T-cell (primary cell): ENCODE measurements at regions not wholly inside any gene's neighbourhood (a gene's known extent, or its start where the extent isn't known, plus 50 kb on each side); places are given as distances from the start of the nearest gene placed in this dataset.

ENCODE experiments used
- ATAC-seq, 4 experiments: fragments of 200-7000 bp in 3 of 4; fragments of 150-1000 bp in 1 of 4; cut with Tn5 transposase; replicated peaks in 1 of 4; 1 replicate in 3 of 4; 2 replicates in 1 of 4; pipeline ENCODE4 v1.10.0; 2021; ENCODE audit warnings: moderate library complexity in 3 of 4, mild to moderate bottlenecking in 2 of 4, moderate number of reproducible peaks in 1 of 4
- CTCF ChIA-PET, 2 donors: fragments of 300-600 bp; sonication (Branson Sonifier 250); formaldehyde crosslinking; loops; one replicate each; lab custom pipeline; 2022; ENCODE audit warnings: antibody characterized with exemption in 2 of 2; lab: Charles Lee
- POLR2A ChIA-PET, 2 donors: fragments of 300-600 bp; sonication (Branson Sonifier 250); formaldehyde crosslinking; loops; one replicate each; lab custom pipeline; 2022; ENCODE audit warnings: antibody characterized with exemption in 2 of 2; lab: Charles Lee
- DNase-seq, 35 experiments: peaks; one replicate each; pipeline versions ENCODE4 v3.0.0 to v3.0.0-alpha.2; 2013 to 2023
- H3K27ac ChIP-seq: one replicate; pipeline ENCODE4 v1.5.1; 2013; ENCODE audit warnings: low read length
- H3K27me3 ChIP-seq, 2 experiments: replicated peaks in 1 of 2; 1 replicate in 1 of 2; 2 replicates in 1 of 2; pipeline versions ENCODE4 v1.6.1 to v1.7.0; 2013; ENCODE audit warnings: low read length in 1 of 2, mixed read lengths in 1 of 2; ENCODE audit not compliant: control insufficient read depth in 2 of 2, insufficient read depth in 2 of 2; ENCODE audit errors: extremely low read depth in 1 of 2
- H3K36me3 ChIP-seq, 2 donors: 1 replicate in 1 of 2; 2 replicates in 1 of 2; pipeline versions ENCODE4 v1.6.1 to v1.7.0; 2013; ENCODE audit warnings: low read length in 1 of 2; ENCODE audit not compliant: control insufficient read depth in 2 of 2, insufficient read depth in 1 of 2; ENCODE audit errors: extremely low read depth in 1 of 2
- H3K4me1 ChIP-seq, 2 experiments: 1 replicate in 1 of 2; 2 replicates in 1 of 2; pipeline versions ENCODE4 v1.6.1 to v1.7.0; 2013; ENCODE audit warnings: low read length in 2 of 2, mixed read lengths in 1 of 2; ENCODE audit not compliant: insufficient read depth in 2 of 2, control insufficient read depth in 1 of 2; ENCODE audit errors: extremely low read depth in 1 of 2
- H3K4me3 ChIP-seq, 2 donors: 1 replicate in 1 of 2; 2 replicates in 1 of 2; pipeline versions ENCODE4 v1.5.1 to v1.7.0; 2013; ENCODE audit warnings: mild to moderate bottlenecking in 2 of 2, low read length in 1 of 2, moderate library complexity in 1 of 2; ENCODE audit not compliant: control insufficient read depth in 1 of 2; ENCODE audit errors: extremely low read depth in 1 of 2
- H3K9me3 ChIP-seq: 2 replicates; pipeline ENCODE4 v1.7.0; 2013
- H3K27ac Mint-ChIP-seq, 2 donors: one replicate each; pipeline ENCODE4 v1.8.0; 2020 to 2021; ENCODE audit warnings: mild to moderate bottlenecking in 2 of 2, mixed read lengths in 2 of 2
- H3K27me3 Mint-ChIP-seq, 2 donors: one replicate each; pipeline ENCODE4 v1.8.0; 2021 to 2022; ENCODE audit warnings: mixed read lengths in 2 of 2
- H3K36me3 Mint-ChIP-seq: one replicate; pipeline ENCODE4 v1.8.0; 2021; ENCODE audit warnings: mixed read lengths
- H3K4me1 Mint-ChIP-seq, 3 donors: one replicate each; pipeline ENCODE4 v1.8.0; 2020 to 2022; ENCODE audit warnings: mixed read lengths in 3 of 3, mild to moderate bottlenecking in 1 of 3
- H3K4me3 Mint-ChIP-seq, 3 donors: one replicate each; pipeline ENCODE4 v1.8.0; 2020 to 2022; ENCODE audit warnings: mild to moderate bottlenecking in 3 of 3, mixed read lengths in 3 of 3, moderate library complexity in 3 of 3
- H3K9me3 Mint-ChIP-seq, 3 donors: one replicate each; pipeline ENCODE4 v1.8.0; 2020 to 2022; ENCODE audit warnings: mixed read lengths in 3 of 3
- WGBS: methylation state at CpG from one replicate; pipeline ENCODE4 v1.1.5; 2013; ENCODE audit warnings: missing lambda C conversion rate; ENCODE audit not compliant: insufficient coverage; 5-methylcytosine and 5-hydroxymethylcytosine counted together

GRCh38 chr3:10570196-10570946 is 65.0 kb upstream of the ATP2B2 start:
- H3K9me3 ChIP-seq = no peaks in the 10 kb centered on the region
- DNase-seq (no peak), ATAC-seq (no peak)
- no peak overlapping the region for H3K27ac Mint-ChIP-seq
- 89% methylated on average over 6 of the region's 11 CpGs for WGBS
- no peak overlapping the region for H3K4me3 Mint-ChIP-seq
- no peaks in the 10 kb centered on the region for H3K36me3 Mint-ChIP-seq
- no peak overlapping the region for H3K27ac ChIP-seq
- H3K4me1 ChIP-seq = no peaks in the 10 kb centered on the region
- no peaks in the 10 kb centered on the region for H3K9me3 Mint-ChIP-seq
- no peaks in the 10 kb centered on the region for H3K4me1 Mint-ChIP-seq
- no peak overlapping the region for H3K4me3 ChIP-seq
- CTCF ChIA-PET = no interaction called here
- H3K27me3 Mint-ChIP-seq = peaks cover 7 to 9% of the 10 kb centered on the region in 2 donors
- POLR2A ChIA-PET = interaction anchor here in 1 of 2 donors (0.6 kb wide), 1 partner anchor 223 kb away, joined by 3 read pairs; no protein-coding TSS in a partner anchor
- peaks cover 0 to 19% of the 10 kb centered on the region in 2 experiments for H3K27me3 ChIP-seq
- no peaks in the 10 kb centered on the region for H3K36me3 ChIP-seq

- no peak for DNase-seq
- no peaks in the 10 kb centered on the region for H3K4me1 ChIP-seq
- Mint-ChIP-seq H3K27ac (no peak overlapping the region), H3K36me3 (no peaks in the 10 kb centered on the region), H3K9me3 (no peaks in the 10 kb centered on the region), H3K4me1 (no peaks in the 10 kb centered on the region), H3K4me3 (no peak overlapping the region), H3K27me3 (peaks cover 0 to 3% of the 10 kb centered on the region in 2 donors)
- no peak for ATAC-seq
- no peak overlapping the region for H3K4me3 ChIP-seq
- POLR2A ChIA-PET = no interaction called here
- no peaks in the 10 kb centered on the region for H3K9me3 ChIP-seq
- H3K27me3 ChIP-seq = peaks cover 0 to 11% of the 10 kb centered on the region in 2 experiments
- WGBS = 52% methylated on average over 3 of the region's 6 CpGs
- CTCF ChIA-PET = no interaction called here
- H3K36me3 ChIP-seq = no peaks in the 10 kb centered on the region
- H3K27ac ChIP-seq = no peak overlapping the region
These were observed 68.8 kb upstream of the ATP2B2 start for GRCh38 chr3:10574101-10574620.

- Mint-ChIP-seq H3K4me1 (no peaks in the 10 kb centered on the region), H3K36me3 (no peaks in the 10 kb centered on the region), H3K9me3 (no peaks in the 10 kb centered on the region), H3K4me3 (no peak overlapping the region), H3K27me3 (peaks cover 0 to 3% of the 10 kb centered on the region in 2 donors), H3K27ac (no peak overlapping the region)
- no peak overlapping the region for H3K27ac ChIP-seq
- H3K36me3 ChIP-seq = no peaks in the 10 kb centered on the region
- CTCF ChIA-PET = no interaction called here
- no peak overlapping the region for H3K4me3 ChIP-seq
- H3K9me3 ChIP-seq = no peaks in the 10 kb centered on the region
- no peak for ATAC-seq
- peaks cover 0 to 15% of the 10 kb centered on the region in 2 experiments for H3K27me3 ChIP-seq
- 88% methylated on average over 5 of the region's 5 CpGs for WGBS
- POLR2A ChIA-PET = interaction anchor here in 1 of 2 donors (0.8 kb wide), 1 partner anchor 24 kb away, joined by 3 read pairs; no protein-coding TSS in a partner anchor
- H3K4me1 ChIP-seq = no peaks in the 10 kb centered on the region
- no peak for DNase-seq
These were observed 70.3 kb upstream of the ATP2B2 start for GRCh38 chr3:10575601-10576160.

GRCh38 chr3:10577486-10577885 is 72.1 kb upstream of the ATP2B2 start:
- no peak for ATAC-seq

GRCh38 chr3:10580426-10580825 is 75.0 kb upstream of the ATP2B2 start:
- POLR2A ChIA-PET = no interaction called here
- WGBS = 60% methylated on average over 5 of the region's 8 CpGs
- no peaks in the 10 kb centered on the region for H3K9me3 Mint-ChIP-seq
- Histone ChIP-seq H3K4me1 (no peaks in the 10 kb centered on the region), H3K4me3 (no peak overlapping the region), H3K27ac (no peak overlapping the region), H3K36me3 (no peaks in the 10 kb centered on the region), H3K27me3 (peaks cover 0 to 32% of the 10 kb centered on the region in 2 experiments), H3K9me3 (no peaks in the 10 kb centered on the region)
- H3K4me3 Mint-ChIP-seq = no peak overlapping the region
- no peaks in the 10 kb centered on the region for H3K4me1 Mint-ChIP-seq
- CTCF ChIA-PET = no interaction called here
- no peaks in the 10 kb centered on the region for H3K36me3 Mint-ChIP-seq
- H3K27me3 Mint-ChIP-seq = peaks cover 19 to 24% of the 10 kb centered on the region in 2 donors
- no peak overlapping the region for H3K27ac Mint-ChIP-seq
- DNase-seq (no peak), ATAC-seq (no peak)

More at GRCh38 chr3:10577486-10577885, 72.1 kb upstream of the ATP2B2 start:
- Histone ChIP-seq H3K36me3 (no peaks in the 10 kb centered on the region), H3K4me3 (no peak overlapping the region), H3K4me1 (no peaks in the 10 kb centered on the region), H3K27me3 (peaks cover 0 to 19% of the 10 kb centered on the region in 2 experiments), H3K9me3 (no peaks in the 10 kb centered on the region), H3K27ac (no peak overlapping the region)
- WGBS = 83% methylated on average over 7 of the region's 7 CpGs
- Mint-ChIP-seq H3K27ac (no peak overlapping the region), H3K27me3 (peaks cover 8 to 9% of the 10 kb centered on the region in 2 donors), H3K9me3 (no peaks in the 10 kb centered on the region), H3K4me3 (no peak overlapping the region), H3K36me3 (no peaks in the 10 kb centered on the region), H3K4me1 (no peaks in the 10 kb centered on the region)
- ChIA-PET CTCF (no interaction called here), POLR2A (no interaction called here)
- DNase-seq = no peak

GRCh38 chr3:10581251-10581650 is 75.9 kb upstream of the ATP2B2 start:
- peaks cover 0 to 35% of the 10 kb centered on the region in 2 experiments for H3K27me3 ChIP-seq
- Mint-ChIP-seq H3K27ac (no peak overlapping the region), H3K4me3 (no peak overlapping the region), H3K27me3 (peaks cover 22 to 24% of the 10 kb centered on the region in 2 donors), H3K4me1 (no peaks in the 10 kb centered on the region), H3K9me3 (no peaks in the 10 kb centered on the region), H3K36me3 (no peaks in the 10 kb centered on the region)
- H3K9me3 ChIP-seq = no peaks in the 10 kb centered on the region
- CTCF ChIA-PET = no interaction called here
- ATAC-seq = no peak
- 83% methylated on average over 4 of the region's 5 CpGs for WGBS
- H3K4me3 ChIP-seq = no peak overlapping the region
- POLR2A ChIA-PET = no interaction called here
- DNase-seq = no peak
- no peaks in the 10 kb centered on the region for H3K4me1 ChIP-seq
- H3K27ac ChIP-seq = no peak overlapping the region
- H3K36me3 ChIP-seq = no peaks in the 10 kb centered on the region
